Smooth muscle cell (in vitro differentiated cells): ENCODE measurements at regions not wholly inside any gene's neighbourhood (a gene's known extent, or its start where the extent isn't known, plus 50 kb on each side); places are given as distances from the start of the nearest gene placed in this dataset.

Source experiments
- DNase-seq: peaks from one replicate; lab custom pipeline; 2025; ENCODE audit not compliant: unreplicated experiment; lab: John Stamatoyannopoulos, UW
- H2AFZ ChIP-seq: fragments of 200-600 bp; sonication (generic); 2 replicates; pipeline ENCODE4 v1.6.0; 2016; ENCODE audit warnings: antibody characterized with exemption, low read depth, mild to moderate bottlenecking
- H3F3A ChIP-seq: fragments of 200-600 bp; sonication (generic); 2 replicates; pipeline ENCODE4 v1.6.0; 2017; ENCODE audit warnings: antibody characterized with exemption, low read depth
- H3K27ac ChIP-seq: fragments of 200-600 bp; sonication (generic); 2 replicates; pipeline ENCODE4 v1.5.1; 2016; ENCODE audit warnings: low read depth, mild to moderate bottlenecking
- H3K27me3 ChIP-seq: fragments of 200-600 bp; sonication (generic); 2 replicates; pipeline ENCODE4 v1.6.1; 2016; ENCODE audit warnings: low read depth, mild to moderate bottlenecking
- H3K36me3 ChIP-seq: fragments of 200-600 bp; sonication (generic); 2 replicates; pipeline ENCODE4 v1.5.1; 2016; ENCODE audit warnings: low read depth
- H3K4me1 ChIP-seq: fragments of 200-600 bp; sonication (generic); 2 replicates; pipeline ENCODE4 v1.5.1; 2016; ENCODE audit warnings: low read depth
- H3K4me2 ChIP-seq: fragments of 200-600 bp; sonication (generic); 2 replicates; pipeline ENCODE4 v1.6.0; 2016; ENCODE audit warnings: mild to moderate bottlenecking
- H3K4me3 ChIP-seq: fragments of 200-600 bp; sonication (generic); 2 replicates; pipeline ENCODE4 v1.5.1; 2016; ENCODE audit warnings: mild to moderate bottlenecking
- H3K79me2 ChIP-seq: fragments of 200-600 bp; sonication (generic); 2 replicates; pipeline ENCODE4 v1.6.0; 2016; ENCODE audit warnings: low read depth, mild to moderate bottlenecking
- H3K9ac ChIP-seq: fragments of 200-600 bp; sonication (generic); 2 replicates; pipeline ENCODE4 v1.6.0; 2016; ENCODE audit warnings: low read depth
- H3K9me3 ChIP-seq: fragments of 200-600 bp; sonication (generic); replicated peaks from 2 replicates; pipeline ENCODE4 v1.5.1; 2016; ENCODE audit warnings: low read depth
- H4K20me1 ChIP-seq: fragments of 200-600 bp; sonication (generic); 2 replicates; pipeline ENCODE4 v1.6.0; 2016; ENCODE audit warnings: low read depth
- CTCF ChIP-seq: fragments of 200-600 bp; sonication (generic); IDR thresholded peaks from 2 replicates; pipeline ENCODE4 v1.5.1; 2017; ENCODE audit warnings: borderline replicate concordance, mild to moderate bottlenecking, antibody characterized with exemption; ENCODE audit not compliant: insufficient read depth, poor library complexity, severe bottlenecking
- WGBS: methylation state at CpG from one replicate; pipeline ENCODE4 v1.1.7; 2016; ENCODE audit warnings: low lambda C conversion rate; 5-methylcytosine and 5-hydroxymethylcytosine counted together

- Histone ChIP-seq H3K4me2 (no peak overlapping the region), H3K36me3 (no peaks in the 10 kb centered on the region), H3K4me1 (no peaks in the 10 kb centered on the region), H4K20me1 (no peaks in the 10 kb centered on the region), H2AFZ (no peak overlapping the region), H3K27ac (no peak overlapping the region), H3F3A (no peaks in the 10 kb centered on the region), H3K4me3 (no peak overlapping the region), H3K27me3 (no peaks in the 10 kb centered on the region), H3K79me2 (no peaks in the 10 kb centered on the region), H3K9me3 (no peaks in the 10 kb centered on the region), H3K9ac (no peak overlapping the region)
- DNase-seq: no peak
- 90% methylated on average over 2 of the region's 2 CpGs for WGBS
- TF ChIP-seq CTCF: no peak
Measured at GRCh38 chr12:84415946-84416345, 496.7 kb downstream of the SLC6A15 start.

GRCh38 chr12:84413656-84414055 lies 498.9 kb downstream of the SLC6A15 start:
- no peaks in the 10 kb centered on the region for H3F3A ChIP-seq
- DNase-seq: no peak
- H3K36me3 ChIP-seq: no peaks in the 10 kb centered on the region
- H2AFZ ChIP-seq: no peak overlapping the region
- no peaks in the 10 kb centered on the region for H3K79me2 ChIP-seq
- H3K27me3 ChIP-seq: no peaks in the 10 kb centered on the region
- H3K4me3 ChIP-seq: no peak overlapping the region
- no peaks in the 10 kb centered on the region for H3K9me3 ChIP-seq
- WGBS: 92% methylated on average over 2 of the region's 2 CpGs
- no peak overlapping the region for H3K27ac ChIP-seq
- no peaks in the 10 kb centered on the region for H4K20me1 ChIP-seq
- no peak for TF ChIP-seq CTCF
- H3K9ac ChIP-seq: no peak overlapping the region
- H3K4me2 ChIP-seq: no peak overlapping the region
- no peaks in the 10 kb centered on the region for H3K4me1 ChIP-seq

GRCh38 chr12:84412226-84412625 lies 500.4 kb downstream of the SLC6A15 start:
- Histone ChIP-seq H2AFZ (no peak overlapping the region), H3K9me3 (no peaks in the 10 kb centered on the region), H3K27me3 (no peaks in the 10 kb centered on the region), H3K79me2 (no peaks in the 10 kb centered on the region), H3K4me3 (no peak overlapping the region), H3F3A (no peaks in the 10 kb centered on the region), H3K4me1 (no peaks in the 10 kb centered on the region), H3K27ac (no peak overlapping the region), H3K4me2 (no peak overlapping the region), H3K36me3 (no peaks in the 10 kb centered on the region), H3K9ac (no peak overlapping the region), H4K20me1 (no peaks in the 10 kb centered on the region)
- no peak for DNase-seq
- 97% methylated on average over 1 of the region's 1 CpG for WGBS
- no peak for TF ChIP-seq CTCF

- H3K36me3 ChIP-seq: no peaks in the 10 kb centered on the region
- no peaks in the 10 kb centered on the region for H3K9me3 ChIP-seq
- no peaks in the 10 kb centered on the region for H3K79me2 ChIP-seq
- H3K27ac ChIP-seq: no peak overlapping the region
- no peak for TF ChIP-seq CTCF
- H3K9ac ChIP-seq: no peak overlapping the region
- H3K4me1 ChIP-seq: no peaks in the 10 kb centered on the region
- no peak overlapping the region for H3K4me2 ChIP-seq
- WGBS: 95% methylated on average over 3 of the region's 3 CpGs
- no peaks in the 10 kb centered on the region for H3F3A ChIP-seq
- H4K20me1 ChIP-seq: no peaks in the 10 kb centered on the region
- DNase-seq: no peak
- no peaks in the 10 kb centered on the region for H3K27me3 ChIP-seq
- no peak overlapping the region for H3K4me3 ChIP-seq
- H2AFZ ChIP-seq: no peak overlapping the region
Measured at GRCh38 chr12:84411031-84411430, 501.6 kb downstream of the SLC6A15 start.
